ENCODE measurements at regions not wholly inside any gene's neighbourhood (a gene's known extent, or its start where the extent isn't known, plus 50 kb on each side); places are given as distances from the start of the nearest gene placed in this dataset.

DNA sequence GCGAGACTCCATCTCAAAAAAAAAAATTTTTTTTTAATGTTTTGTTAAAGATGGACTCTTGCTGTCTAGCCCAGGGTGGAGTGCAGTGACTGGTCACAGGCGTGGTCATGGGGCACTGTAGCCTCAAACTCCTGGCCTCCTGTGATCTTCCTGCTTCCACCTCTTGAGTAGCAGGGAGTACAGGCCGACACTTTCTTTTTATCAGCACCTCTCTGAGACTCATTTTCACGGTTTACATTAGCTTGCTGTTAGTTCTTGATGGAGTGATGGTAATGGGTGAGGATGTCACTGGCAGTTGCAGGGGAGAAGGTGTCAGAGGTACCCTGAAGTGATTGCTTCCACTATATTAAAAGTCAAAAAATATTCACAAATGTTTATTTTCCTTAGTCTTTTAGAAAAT, 95.3 kb upstream of the MTPN start:
- no peaks in the 10 kb centered on the region for H3K9me3 Mint-ChIP-seq
- H2BK120ac ChIP-seq (ENCODE audit: low read depth, low read length, poor library complexity, severe bottlenecking) = no peak overlapping the region
- H3K36me3 Mint-ChIP-seq (ENCODE audit: insufficient read depth in 1 of 3, low read depth in 3 of 3) = no peaks in the 10 kb centered on the region; a peak in 1 of 7 replicates
- no peak overlapping the region for H2BK12ac ChIP-seq (ENCODE audit: insufficient read length, low read depth, low read length)
- no peak overlapping the region for H3K18ac ChIP-seq (ENCODE audit: insufficient read length, low read depth, low read length)
- H3K9ac ChIP-seq (ENCODE audit: extremely low read depth, insufficient read length, low read length) = no peak overlapping the region
- no peak overlapping the region for H4K8ac ChIP-seq (replicated peaks; ENCODE audit: insufficient read length, low read depth, low read length)
- no peak overlapping the region for H3K27ac Mint-ChIP-seq
- no peak overlapping the region for H3K56ac ChIP-seq (ENCODE audit: insufficient read length, low read depth, low read length)
- no peak overlapping the region for H2BK20ac ChIP-seq (ENCODE audit: low read depth, low read length, poor library complexity, severe bottlenecking)
- H2BK15ac ChIP-seq (ENCODE audit: low read depth, low read length) = no peak overlapping the region
- H3K27me3 Mint-ChIP-seq (ENCODE audit: low read depth) = no peaks in the 10 kb centered on the region
- H3T11ph ChIP-seq (ENCODE audit: low read length) = no peak overlapping the region
- no peak for DNase-seq
- no peak overlapping the region for H3K23ac ChIP-seq (ENCODE audit: insufficient read length, low read depth, low read length)
- H4K20me1 ChIP-seq (ENCODE audit: control insufficient read depth, insufficient read depth, insufficient read length) = no peaks in the 10 kb centered on the region
- H3K4me1 Mint-ChIP-seq = peaks cover 4 to 6% of the 10 kb centered on the region in 2 experiments; a peak in 3 of 4 replicates
- no peaks in the 10 kb centered on the region for H3K79me2 ChIP-seq (ENCODE audit: insufficient read depth, low read length)
- no peaks in the 10 kb centered on the region for H3K23me2 ChIP-seq (ENCODE audit: insufficient read length, low read depth, low read length, poor library complexity, severe bottlenecking)
- TF ChIP-seq, protein P1, sequence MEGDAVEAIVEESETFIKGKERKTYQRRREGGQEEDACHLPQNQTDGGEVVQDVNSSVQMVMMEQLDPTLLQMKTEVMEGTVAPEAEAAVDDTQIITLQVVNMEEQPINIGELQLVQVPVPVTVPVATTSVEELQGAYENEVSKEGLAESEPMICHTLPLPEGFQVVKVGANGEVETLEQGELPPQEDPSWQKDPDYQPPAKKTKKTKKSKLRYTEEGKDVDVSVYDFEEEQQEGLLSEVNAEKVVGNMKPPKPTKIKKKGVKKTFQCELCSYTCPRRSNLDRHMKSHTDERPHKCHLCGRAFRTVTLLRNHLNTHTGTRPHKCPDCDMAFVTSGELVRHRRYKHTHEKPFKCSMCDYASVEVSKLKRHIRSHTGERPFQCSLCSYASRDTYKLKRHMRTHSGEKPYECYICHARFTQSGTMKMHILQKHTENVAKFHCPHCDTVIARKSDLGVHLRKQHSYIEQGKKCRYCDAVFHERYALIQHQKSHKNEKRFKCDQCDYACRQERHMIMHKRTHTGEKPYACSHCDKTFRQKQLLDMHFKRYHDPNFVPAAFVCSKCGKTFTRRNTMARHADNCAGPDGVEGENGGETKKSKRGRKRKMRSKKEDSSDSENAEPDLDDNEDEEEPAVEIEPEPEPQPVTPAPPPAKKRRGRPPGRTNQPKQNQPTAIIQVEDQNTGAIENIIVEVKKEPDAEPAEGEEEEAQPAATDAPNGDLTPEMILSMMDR (conservative IDR thresholded peaks at IDR 0.05) = no peak
- no peak overlapping the region for H4K91ac ChIP-seq (ENCODE audit: insufficient read length, low read depth, low read length)
- H3K4me2 ChIP-seq (ENCODE audit: insufficient read depth, insufficient read length, low read length) = no peak overlapping the region
- H3K4me1 ChIP-seq (ENCODE audit: insufficient read depth, low read length) = no peaks in the 10 kb centered on the region
- no peak overlapping the region for H2BK5ac ChIP-seq (ENCODE audit: insufficient read length, low read length)
- H3K4me3 Mint-ChIP-seq = no peak overlapping the region
- no peaks in the 10 kb centered on the region for H3K27me3 ChIP-seq (ENCODE audit: insufficient read depth, low read length)
- no peaks in the 10 kb centered on the region for H3K79me1 ChIP-seq (ENCODE audit: insufficient read depth, low read depth, low read length, poor library complexity, severe bottlenecking)
- WGBS (ENCODE audit: extremely low coverage, insufficient read length, low lambda C conversion rate) = no CpG with 5 or more reads among the region's 4 CpGs
- no peak overlapping the region for H3K27ac ChIP-seq (ENCODE audit: insufficient read length, low read depth, low read length)
- no peak overlapping the region for H2AK5ac ChIP-seq (ENCODE audit: insufficient read length, low read length)
- no peak overlapping the region for H2AFZ ChIP-seq (ENCODE audit: low read length)
- H3K4ac ChIP-seq (ENCODE audit: low read depth, low read length) = no peak overlapping the region
- H3K9me3 ChIP-seq (ENCODE audit: control insufficient read depth, low read depth, low read length) = no peaks in the 10 kb centered on the region
- no peak overlapping the region for H4K5ac ChIP-seq (ENCODE audit: insufficient read length, low read depth, low read length)
- no peak overlapping the region for H3K14ac ChIP-seq (ENCODE audit: insufficient read depth, low read length)
